Pancreas (tissue), 10 donors: ENCODE measurements at regions not wholly inside any gene's neighbourhood (a gene's known extent, or its start where the extent isn't known, plus 50 kb on each side); places are given as distances from the start of the nearest gene placed in this dataset.
"Not testable (repeated sequence)": the region's sequence is repeated elsewhere in the genome, so short reads cannot be mapped to it uniquely, and the experiment has no call there.

Experiments
- ATAC-seq, 4 donors: fragments of 200-7000 bp; cut with Tn5 transposase; one replicate each; pipeline versions ENCODE4 v1.8.0 to v1.9.1; 2020; ENCODE audit warnings: mild to moderate bottlenecking in 4 of 4, moderate library complexity in 4 of 4
- DNase-seq, 6 donors: peaks; one replicate each; pipeline ENCODE4 v3.0.0-alpha.2; 2020
- FAIRE-seq: peaks from 2 replicates; lab custom pipeline; 2012; peaks lifted over from hg19 to GRCh38; lab: Jason Lieb, UNC
- H3K27ac ChIP-seq, 4 donors: fragments of 200-600 bp; sonication (generic); 1 replicate in 3 of 4; 2 replicates in 1 of 4; pipeline versions ENCODE4 v1.5.0 to v1.8.0; 2020
- H3K27me3 ChIP-seq, 4 donors: fragments of 200-600 bp; one replicate each; pipeline ENCODE4 v1.8.0; 2021
- H3K36me3 ChIP-seq, 3 donors: fragments of 200-600 bp; sonication (generic) in 1 of 3; one replicate each; pipeline versions ENCODE4 v1.5.0 to v1.8.0; 2020 to 2021
- H3K4me1 ChIP-seq, 3 donors: fragments of 200-600 bp; one replicate each; pipeline ENCODE4 v1.8.0; 2021
- H3K4me3 ChIP-seq, 4 donors: fragments of 200-600 bp; sonication (generic) in 2 of 4; one replicate each; pipeline versions ENCODE4 v1.5.0 to v1.8.0; 2020 to 2021
- H3K9me3 ChIP-seq, 4 donors: fragments of 200-600 bp; one replicate each; pipeline ENCODE4 v1.8.0; 2021
- WGBS, 2 donors: extraction: QIAGEN DNeasy Blood & Tissue Kit; methylation state at CpG; one replicate each; pipeline ENCODE4 v1.1.7; 2013; 5-methylcytosine and 5-hydroxymethylcytosine counted together
- intact Hi-C, 3 donors: fragments of 100-400 bp; cut with DNase I; formaldehyde crosslinking; loops; one replicate each; pipeline versions ENCODE4 v1.11.1 to v1.14.2; 2022
- donor health status: healthy with polysubstance abuse.
- donor health status: DM: no; HTN: no; CAD: no; lungs with moderate emphysema.
- donor health status: DM: no; HTN: no; CAD: no.
- donor health status: control.
- donor health status: control.
- donor health status: Bipolar disorder and iron deficiency.
- donor health status: DM: yes; HTN: yes; CAD: no.
- donor health status: DM: no; HTN: no; CAD: no.
- donor health status: DM: no; HTN: no; CAD: no.
- donor health status: DM: yes; HTN: yes; CAD: no.

DNA sequence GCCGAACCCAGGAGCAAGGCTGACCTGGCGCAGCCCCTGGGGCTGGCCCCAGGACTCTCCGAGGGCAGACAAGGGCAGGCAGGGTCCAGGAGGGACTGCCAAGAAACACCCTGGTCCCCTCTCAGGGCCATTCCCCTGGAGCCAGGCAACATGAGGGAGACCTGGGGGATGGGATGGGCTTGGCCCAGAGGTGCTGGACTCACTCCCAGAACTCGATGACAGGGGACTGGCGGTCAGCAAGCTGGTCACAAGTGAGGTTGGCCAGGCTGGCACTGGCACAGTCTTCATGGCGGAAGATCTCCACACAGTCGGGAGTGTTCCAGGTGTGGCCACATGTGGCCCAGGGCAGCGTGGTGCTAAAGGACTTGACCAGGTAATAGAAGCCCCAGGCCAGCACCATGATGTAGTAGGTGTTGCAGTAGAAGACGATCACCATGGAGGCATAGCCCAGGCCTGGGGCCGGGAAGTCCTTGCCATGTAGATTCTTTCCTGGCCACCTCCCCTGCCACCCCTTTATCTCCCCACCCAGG is 206.4 kb upstream of the TP53TG3 start:
- DNase-seq, H3K4me3 ChIP-seq, H3K27ac ChIP-seq, FAIRE-seq, H3K4me1 ChIP-seq, H3K36me3 ChIP-seq, intact Hi-C loops, H3K27me3 ChIP-seq, H3K9me3 ChIP-seq: not testable (repeated sequence)
- peak in 1 of 4 donors; percentile 29 for ATAC-seq
- WGBS, 2 donors: 50 to 61% methylated on average over 4 to 5 of the region's 10 CpGs

- H3K9me3 ChIP-seq, intact Hi-C loops: not testable (repeated sequence)
- WGBS, 2 donors: 52 to 93% methylated on average over 2 of the region's 3 CpGs
Observed at GRCh38 chr16:32881631-32882030, 205.7 kb upstream of the TP53TG3 start.

DNA sequence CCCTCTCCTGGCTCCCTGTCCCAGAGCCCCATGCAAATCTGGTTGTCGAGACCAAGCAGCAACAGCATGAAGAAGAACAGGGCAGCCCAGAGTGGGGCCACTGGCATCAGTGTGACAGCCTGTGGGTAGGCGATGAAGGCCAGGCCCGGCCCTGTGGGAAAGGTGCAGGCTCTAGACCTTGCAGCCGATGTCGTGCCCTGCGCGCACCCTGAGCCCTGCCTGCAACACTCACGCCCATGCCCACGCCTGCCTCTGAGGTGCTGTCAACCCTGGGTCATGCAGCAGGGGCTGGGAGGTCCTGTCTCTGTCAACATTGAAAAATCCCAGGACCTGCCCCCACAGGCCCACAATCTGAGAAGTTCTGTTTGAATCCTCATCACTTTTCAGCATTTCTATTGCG is 204.0 kb upstream of the TP53TG3 start:
- FAIRE-seq, DNase-seq, H3K27me3 ChIP-seq, H3K36me3 ChIP-seq, H3K4me3 ChIP-seq, H3K9me3 ChIP-seq, H3K4me1 ChIP-seq, intact Hi-C loops, ATAC-seq, H3K27ac ChIP-seq: not testable (repeated sequence)
- 66% methylated on average over 7 to 8 of the region's 10 CpGs for WGBS, 2 donors

More at GRCh38 chr16:32881631-32882030, 205.7 kb upstream of the TP53TG3 start:
- H3K27me3 ChIP-seq, FAIRE-seq, H3K36me3 ChIP-seq, ATAC-seq, H3K4me3 ChIP-seq, H3K4me1 ChIP-seq, H3K27ac ChIP-seq, DNase-seq: not testable (repeated sequence)

DNA sequence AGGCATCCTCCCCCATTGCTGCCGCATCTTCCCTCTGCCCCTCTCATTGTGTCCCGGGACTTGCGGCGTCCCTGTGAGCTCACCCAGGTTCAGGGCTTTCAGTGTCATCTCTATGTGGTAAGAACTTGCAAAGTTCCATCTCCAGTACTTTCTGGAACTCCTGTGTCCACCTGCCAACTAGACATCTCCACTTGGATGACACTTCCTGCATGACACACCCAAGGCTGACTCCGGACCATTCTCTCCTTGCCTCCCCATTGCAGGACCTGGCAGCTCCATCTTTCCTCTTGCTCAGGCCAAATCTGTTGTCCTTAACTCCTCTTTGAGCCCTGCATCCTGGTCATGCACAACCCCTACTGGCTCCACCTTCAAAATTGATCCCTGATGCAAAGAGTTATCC is 200.8 kb upstream of the TP53TG3 start:
- DNase-seq, H3K36me3 ChIP-seq, FAIRE-seq, ATAC-seq, H3K4me1 ChIP-seq, H3K9me3 ChIP-seq, H3K4me3 ChIP-seq, H3K27ac ChIP-seq, H3K27me3 ChIP-seq, intact Hi-C loops: not testable (repeated sequence)
- no CpG with 5 or more reads among the region's 5 CpGs for WGBS, 2 donors

DNA sequence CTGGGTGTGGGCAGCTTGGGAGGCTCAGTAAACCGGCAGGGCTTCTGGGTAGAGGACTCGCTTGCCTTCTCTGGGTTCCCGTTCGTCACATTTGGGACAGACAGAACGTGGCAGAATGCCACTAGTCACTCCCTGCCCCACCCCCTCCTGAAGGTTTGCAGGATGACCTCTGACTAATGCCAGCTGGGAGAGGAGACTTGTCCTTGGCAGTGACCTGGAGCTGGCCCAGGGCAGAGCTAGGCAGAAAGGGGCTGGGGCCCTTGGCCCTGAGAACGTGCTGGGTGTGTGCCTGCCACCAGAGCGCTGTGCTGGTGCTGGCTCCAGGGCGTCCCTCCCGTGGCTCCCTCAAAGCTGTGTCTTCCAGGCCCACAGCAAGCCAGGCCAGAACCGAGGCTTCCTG is 197.8 kb upstream of the TP53TG3 start:
- H3K4me3 ChIP-seq, FAIRE-seq, H3K36me3 ChIP-seq, H3K27ac ChIP-seq, ATAC-seq, DNase-seq, H3K27me3 ChIP-seq, intact Hi-C loops, H3K4me1 ChIP-seq, H3K9me3 ChIP-seq: not testable (repeated sequence)
- no CpG with 5 or more reads among the region's 10 CpGs for WGBS, 2 donors

GRCh38 chr16:32873120-32873519 is 197.2 kb upstream of the TP53TG3 start:
- H3K27ac ChIP-seq, ATAC-seq, H3K36me3 ChIP-seq, FAIRE-seq, DNase-seq, H3K27me3 ChIP-seq, H3K4me3 ChIP-seq, H3K4me1 ChIP-seq, H3K9me3 ChIP-seq, intact Hi-C loops: not testable (repeated sequence)
- no CpG with 5 or more reads among the region's 8 CpGs for WGBS, 2 donors

GRCh38 chr16:32870628-32871027 is 194.7 kb upstream of the TP53TG3 start:
- H3K36me3 ChIP-seq, FAIRE-seq, H3K27me3 ChIP-seq, intact Hi-C loops, DNase-seq, H3K4me3 ChIP-seq, H3K4me1 ChIP-seq, ATAC-seq, H3K27ac ChIP-seq, H3K9me3 ChIP-seq: not testable (repeated sequence)
- no CpG with 5 or more reads among the region's 17 CpGs for WGBS, 2 donors

DNA sequence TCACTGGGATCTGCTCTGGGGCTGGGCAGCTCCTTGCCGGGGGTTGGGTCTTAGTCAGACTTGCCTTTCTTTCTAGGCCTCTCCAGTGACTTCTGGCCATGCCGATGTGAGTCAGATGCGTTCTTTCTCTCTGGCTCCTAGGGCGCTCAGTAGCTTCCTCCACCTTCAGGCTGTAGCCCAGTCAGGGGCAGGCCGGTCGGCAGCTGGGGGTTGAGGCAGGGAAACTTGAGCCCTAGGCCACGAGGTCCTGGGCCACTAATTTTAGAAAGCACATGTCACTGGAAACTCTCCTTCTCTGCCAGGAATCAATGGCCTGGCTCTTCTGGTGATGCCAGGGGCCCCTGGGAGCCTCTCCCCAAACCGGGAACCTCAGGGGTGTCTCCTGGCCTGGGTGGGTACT is 192.4 kb upstream of the TP53TG3 start:
- peak in 2 of 6 donors; percentile 16 to 18 for DNase-seq
- FAIRE-seq, intact Hi-C loops: not testable (repeated sequence)

GRCh38 chr16:32865284-32865683 is 189.3 kb upstream of the TP53TG3 start:
- H3K4me3 ChIP-seq, H3K4me1 ChIP-seq, ATAC-seq, FAIRE-seq, intact Hi-C loops, H3K9me3 ChIP-seq, H3K36me3 ChIP-seq, H3K27ac ChIP-seq, H3K27me3 ChIP-seq, DNase-seq: not testable (repeated sequence)
- WGBS, 2 donors: no CpG with 5 or more reads among the region's 9 CpGs

More for the DNA sequence above, 192.4 kb upstream of the TP53TG3 start:
- not testable (repeated sequence) for H3K36me3 ChIP-seq, H3K4me3 ChIP-seq, H3K27ac ChIP-seq, H3K4me1 ChIP-seq, H3K27me3 ChIP-seq, ATAC-seq, H3K9me3 ChIP-seq
- 61 to 69% methylated on average over 4 to 5 of the region's 8 CpGs for WGBS, 2 donors

GRCh38 chr16:32861476-32862201 is 185.7 kb upstream of the TP53TG3 start:
- H3K27me3 ChIP-seq, ATAC-seq, FAIRE-seq, H3K4me1 ChIP-seq, intact Hi-C loops, H3K9me3 ChIP-seq, H3K27ac ChIP-seq, H3K36me3 ChIP-seq, H3K4me3 ChIP-seq: not testable (repeated sequence)
- peak in 1 of 6 donors; percentile 3 for DNase-seq
- WGBS, 2 donors: 63 to 69% methylated on average over 7 of the region's 10 CpGs

DNA sequence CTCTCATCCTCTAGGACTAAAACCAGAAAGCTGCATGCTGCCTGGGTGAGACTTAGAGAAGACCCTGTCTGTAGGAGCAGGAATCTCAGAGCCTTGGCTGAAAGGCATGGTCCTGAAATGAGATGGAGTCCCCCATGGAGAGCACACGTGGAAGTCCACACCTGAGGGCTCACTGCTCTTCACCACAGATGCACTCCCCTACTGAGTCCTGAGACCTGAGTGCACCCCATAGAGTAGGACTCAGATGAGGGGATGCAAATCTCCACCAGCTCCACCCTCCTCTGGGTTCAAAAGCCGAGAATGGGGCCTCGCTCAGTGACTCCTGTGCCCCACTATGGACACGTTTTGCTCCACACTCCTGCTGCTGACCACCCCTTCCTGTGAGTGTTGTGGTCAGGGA is 171.4 kb upstream of the TP53TG3 start:
- H3K27ac ChIP-seq, H3K4me3 ChIP-seq, ATAC-seq, H3K9me3 ChIP-seq, H3K27me3 ChIP-seq, H3K36me3 ChIP-seq, H3K4me1 ChIP-seq, DNase-seq, intact Hi-C loops, FAIRE-seq: not testable (repeated sequence)
- 36 to 43% methylated on average over 3 of the region's 4 CpGs for WGBS, 2 donors

GRCh38 chr16:32845572-32845971 is 169.6 kb upstream of the TP53TG3 start:
- H3K36me3 ChIP-seq, H3K9me3 ChIP-seq, intact Hi-C loops, FAIRE-seq, H3K4me3 ChIP-seq, ATAC-seq, H3K4me1 ChIP-seq, H3K27ac ChIP-seq, H3K27me3 ChIP-seq, DNase-seq: not testable (repeated sequence)
- WGBS, 2 donors: 48 to 50% methylated on average over 11 to 13 of the region's 17 CpGs
